ENCODE measurements at regions not wholly inside any gene's neighbourhood (a gene's known extent, or its start where the extent isn't known, plus 50 kb on each side); places are given as distances from the start of the nearest gene placed in this dataset.
A peak's percentile ranks its signal among the peaks of the same experiment; 100 is the strongest.
"Not testable (repeated sequence)": the region's sequence is repeated elsewhere in the genome, so short reads cannot be mapped to it uniquely, and the experiment has no call there.

DNA sequence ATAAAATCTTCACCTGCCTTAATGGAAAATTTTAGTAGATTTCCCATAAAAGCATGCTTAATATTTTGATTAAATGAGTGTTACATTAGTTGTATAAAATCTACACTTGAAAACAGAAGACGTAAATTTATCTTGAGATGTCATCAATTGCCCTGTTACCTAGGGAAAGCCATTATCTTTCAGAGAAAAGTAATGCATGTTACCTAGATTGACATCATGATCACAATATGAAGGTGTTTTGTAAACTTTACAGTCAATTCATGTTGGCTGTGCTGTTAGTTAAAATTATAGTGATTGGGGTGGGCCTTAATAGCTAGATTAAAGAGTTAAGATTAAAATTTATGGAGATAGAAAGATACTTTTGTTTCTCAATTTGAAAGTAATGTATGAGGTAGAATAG lies 293.2 kb upstream of the PCDH18 start:
- no peak for DNase-seq

GRCh38 chr4:137823007-137823406 lies 290.7 kb upstream of the PCDH18 start:
- DNase-seq: no peak

GRCh38 chr4:137819964-137820383 lies 287.7 kb upstream of the PCDH18 start:
- DNase-seq: peak; percentile 17

- no peak for DNase-seq
These were observed 280.0 kb upstream of the PCDH18 start for GRCh38 chr4:137812258-137812657.

GRCh38 chr4:137806420-137806819 lies 274.1 kb upstream of the PCDH18 start:
- DNase-seq: no peak

- no peak for DNase-seq
These were observed 272.7 kb upstream of the PCDH18 start for GRCh38 chr4:137804906-137805495.

DNA sequence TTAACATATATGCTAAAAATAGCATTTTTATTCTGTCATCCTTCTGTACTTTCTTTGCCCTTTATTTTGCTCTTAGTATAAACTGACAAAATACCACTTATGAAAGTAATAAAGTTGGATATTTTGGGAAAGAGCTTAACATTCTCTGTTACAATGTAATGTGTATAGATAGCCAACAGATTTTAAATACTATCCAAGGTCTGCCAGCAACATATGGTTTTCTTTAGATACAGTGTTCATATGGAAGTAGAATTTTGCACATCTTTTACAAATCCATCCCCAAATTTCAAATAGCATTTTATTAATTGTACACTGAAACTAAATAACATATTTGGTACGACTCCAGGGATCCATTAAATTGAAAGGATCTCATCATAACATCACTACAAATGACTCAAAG lies 268.6 kb upstream of the PCDH18 start:
- no peak for DNase-seq

DNA sequence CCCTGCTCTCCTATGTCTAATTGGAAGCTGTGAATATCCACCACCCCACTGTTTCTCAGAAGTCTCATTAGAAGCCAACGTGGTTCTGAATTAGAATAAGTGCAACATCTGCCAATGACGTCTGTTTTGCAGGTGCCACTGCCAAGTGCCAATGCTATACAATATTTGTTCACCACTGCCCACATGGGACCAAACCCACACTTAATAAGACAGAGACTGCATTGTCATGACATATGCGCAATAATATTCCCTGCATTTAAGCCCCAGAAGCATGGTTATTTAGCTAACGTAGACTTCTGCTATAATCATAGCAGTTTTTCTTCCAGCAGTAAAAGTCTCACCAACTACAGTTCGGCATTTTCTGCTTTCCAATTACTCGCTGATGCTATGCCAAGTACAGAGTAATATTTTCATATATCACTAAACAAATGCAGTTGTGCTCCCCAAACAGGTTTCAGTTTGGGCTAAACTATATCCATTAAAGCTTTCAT lies 262.5 kb upstream of the PCDH18 start:
- DNase-seq: no peak

- not testable (repeated sequence) for DNase-seq
These were observed 257.0 kb upstream of the PCDH18 start for GRCh38 chr4:137789263-137789662.

DNA sequence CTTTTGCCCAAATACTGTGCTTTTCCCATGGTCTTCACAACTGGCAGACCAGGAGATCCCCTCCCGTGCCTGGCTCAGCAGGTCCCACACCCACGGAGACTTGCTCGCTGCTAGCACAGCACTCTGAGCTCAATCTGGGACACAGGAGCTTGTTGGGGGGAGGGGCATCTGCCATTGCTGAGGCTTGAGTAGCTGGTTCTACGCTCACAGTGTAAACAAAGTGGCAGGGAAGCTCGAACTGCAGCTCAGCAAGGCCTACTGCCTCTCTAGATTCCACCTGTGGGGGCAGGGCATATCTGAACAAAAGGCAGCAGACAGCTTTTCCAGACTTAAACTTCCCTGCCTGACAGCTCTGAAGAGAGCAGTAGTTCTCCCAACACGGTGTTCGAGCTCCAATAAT lies 251.6 kb upstream of the PCDH18 start:
- DNase-seq: not testable (repeated sequence)

DNA sequence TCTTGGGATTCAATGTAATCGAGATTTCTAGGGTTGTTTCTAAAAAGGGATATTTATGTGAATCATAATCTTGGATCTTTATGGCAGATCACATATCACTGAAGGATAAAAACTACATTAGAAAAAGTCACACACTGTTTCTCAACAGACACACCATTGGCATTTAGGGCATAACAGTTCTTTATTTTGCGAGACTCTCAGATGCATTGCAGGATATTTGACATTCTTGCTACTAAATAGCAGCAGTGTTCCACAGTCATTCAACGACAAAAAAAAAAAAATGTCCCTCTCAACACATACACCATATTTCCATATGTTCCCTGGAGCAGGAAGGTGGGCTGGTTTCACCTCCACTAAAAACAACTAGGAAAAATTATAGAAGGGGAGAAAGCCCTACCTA lies 243.4 kb upstream of the PCDH18 start:
- DNase-seq: no peak

GRCh38 chr4:137774501-137774900 lies 242.2 kb upstream of the PCDH18 start:
- no peak for DNase-seq

GRCh38 chr4:137768881-137769280 lies 236.6 kb upstream of the PCDH18 start:
- DNase-seq: no peak

DNA sequence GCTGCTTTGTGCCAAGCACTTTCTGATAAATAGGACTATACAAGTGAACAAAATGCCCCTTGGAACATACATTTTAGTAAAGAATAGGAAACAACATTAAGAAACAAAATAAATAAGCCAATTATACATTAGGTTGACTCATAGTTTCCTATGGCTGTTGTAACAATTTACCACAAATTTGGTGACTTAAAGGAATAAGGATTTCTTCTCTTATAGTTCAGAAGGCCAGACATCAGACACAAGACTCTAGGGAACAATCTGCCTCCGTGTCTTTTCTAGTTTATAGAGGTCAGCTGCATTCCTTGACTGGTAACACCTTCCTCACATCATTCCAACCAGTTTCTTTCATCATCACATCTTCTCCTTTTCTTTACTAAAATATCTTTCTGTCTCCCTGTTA lies 235.9 kb upstream of the PCDH18 start:
- no peak for DNase-seq

DNA sequence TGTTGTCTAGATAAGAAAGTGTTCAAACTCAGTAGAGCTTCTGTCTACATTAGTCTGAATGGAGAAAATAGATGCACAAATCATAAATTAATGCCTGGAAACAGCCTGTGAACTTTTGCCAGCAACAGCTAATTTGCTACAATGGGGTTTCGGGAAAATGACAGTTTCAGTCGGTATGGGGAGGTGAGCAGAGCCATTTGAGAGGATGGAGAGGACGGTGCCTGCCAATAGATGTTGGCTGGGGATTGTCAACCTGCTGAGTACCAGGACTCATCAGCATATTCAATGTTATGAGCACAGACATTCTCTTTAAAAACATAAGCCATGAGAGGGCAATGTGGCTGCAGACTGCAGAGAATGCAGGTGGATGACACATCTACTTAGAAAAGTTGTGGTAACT lies 230.3 kb upstream of the PCDH18 start:
- no peak for DNase-seq

GRCh38 chr4:137754652-137755471 lies 222.6 kb upstream of the PCDH18 start:
- no peak for DNase-seq

DNA sequence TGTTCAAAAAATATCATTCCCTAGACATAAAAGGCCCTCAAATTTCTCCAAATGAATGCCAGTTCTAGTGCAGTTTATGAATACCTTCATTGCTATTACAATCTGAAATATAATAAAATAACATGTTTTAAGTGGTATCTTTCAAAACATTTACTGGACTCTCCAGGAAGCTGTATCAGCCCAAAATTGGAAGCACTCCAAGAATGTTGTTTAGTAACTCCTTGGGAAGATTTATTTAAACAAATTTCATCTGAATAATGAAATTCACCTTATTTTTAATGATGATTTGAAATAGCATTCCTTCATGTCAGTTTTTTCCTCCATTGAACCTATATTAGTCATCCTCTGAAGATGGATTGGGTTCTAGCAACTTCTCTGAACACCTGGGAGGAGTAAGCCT lies 217.2 kb upstream of the PCDH18 start:
- no peak for DNase-seq

GRCh38 chr4:137748616-137749015 lies 216.3 kb upstream of the PCDH18 start:
- DNase-seq: no peak

GRCh38 chr4:137740141-137740540 lies 207.8 kb upstream of the PCDH18 start:
- no peak for DNase-seq

DNA sequence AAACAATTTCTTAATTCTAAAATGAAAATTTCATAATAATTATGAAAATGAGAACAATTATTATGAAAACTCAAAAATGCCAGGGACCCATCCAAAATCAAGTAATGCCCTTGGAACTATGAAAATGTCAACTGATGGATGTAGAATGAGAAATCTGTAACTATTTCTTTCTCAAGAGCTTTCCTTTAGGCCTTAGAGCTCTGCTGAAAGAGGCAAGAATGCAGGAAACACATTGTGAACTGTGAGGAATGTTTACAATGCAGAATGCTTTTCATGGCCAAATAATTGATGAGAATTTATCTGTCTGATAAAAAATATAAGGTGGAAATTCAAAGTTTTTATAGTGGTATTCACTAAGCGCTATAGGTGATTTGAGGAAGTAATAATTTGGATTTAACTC lies 207.1 kb upstream of the PCDH18 start:
- DNase-seq: no peak

DNA sequence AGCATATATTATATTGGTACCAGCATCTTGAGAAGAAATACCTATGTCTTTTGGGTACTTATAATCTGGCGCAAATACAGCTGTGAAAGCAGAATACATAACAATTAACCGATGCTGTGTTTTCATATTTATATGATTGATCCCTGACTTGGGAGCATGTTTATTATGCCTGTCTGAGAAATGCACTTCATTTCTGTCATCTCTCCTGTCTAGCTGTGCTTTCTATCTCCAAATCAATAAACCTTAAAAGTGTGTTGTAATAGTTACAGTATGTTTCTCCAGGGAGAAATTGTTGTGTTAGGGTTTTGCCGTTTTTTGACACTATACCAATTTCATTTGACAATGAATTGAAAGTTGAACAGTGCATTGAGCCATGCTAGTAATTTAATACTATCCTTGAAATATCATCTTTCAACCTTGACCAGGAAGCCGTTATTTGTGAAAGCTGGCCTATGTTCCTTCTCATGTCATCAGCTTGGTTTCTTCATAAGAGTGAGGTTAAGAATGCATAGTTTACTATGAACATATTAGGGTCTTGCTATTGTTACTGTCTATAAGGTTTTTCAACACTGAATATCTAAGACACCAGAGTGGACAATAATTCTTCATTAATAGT lies 206.2 kb upstream of the PCDH18 start:
- DNase-seq: no peak

GRCh38 chr4:137735561-137736104 lies 203.3 kb upstream of the PCDH18 start:
- no peak for DNase-seq
